IPS DF 4.7 (cell line): ENCODE measurements at regions not wholly inside any gene's neighbourhood (a gene's known extent, or its start where the extent isn't known, plus 50 kb on each side); places are given as distances from the start of the nearest gene placed in this dataset.
"Not testable (repeated sequence)": the region's sequence is repeated elsewhere in the genome, so short reads cannot be mapped to it uniquely, and the experiment has no call there.

Experiments used
- DNase-seq: peaks from one replicate; pipeline ENCODE4 v3.0.0-alpha.2; 2013; ENCODE audit warnings: low spot score; ENCODE audit errors: extremely low read depth

DNA sequence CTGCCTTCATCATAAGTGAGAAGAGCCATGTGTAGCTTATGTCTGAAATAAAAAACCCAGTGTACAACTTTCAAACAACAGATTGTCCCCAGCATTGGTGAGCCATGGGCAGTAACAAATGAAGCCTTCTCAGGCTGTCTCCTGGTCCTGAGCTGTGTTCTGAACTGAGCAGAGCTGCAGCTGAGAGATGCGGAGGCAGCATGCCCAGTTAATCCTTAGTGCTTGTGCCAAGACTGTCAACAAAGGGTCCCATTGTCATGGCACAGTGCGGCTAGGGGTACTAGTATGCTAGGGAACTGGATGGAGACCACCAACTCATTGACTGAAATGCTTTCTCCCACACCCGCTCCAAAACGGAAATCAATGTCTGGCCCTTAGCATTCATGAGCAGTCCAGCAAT, 154.3 kb downstream of the RMST start:
- DNase-seq = no peak

GRCh38 chr12:97628962-97629361, 166.4 kb downstream of the RMST start:
- no peak for DNase-seq

DNA sequence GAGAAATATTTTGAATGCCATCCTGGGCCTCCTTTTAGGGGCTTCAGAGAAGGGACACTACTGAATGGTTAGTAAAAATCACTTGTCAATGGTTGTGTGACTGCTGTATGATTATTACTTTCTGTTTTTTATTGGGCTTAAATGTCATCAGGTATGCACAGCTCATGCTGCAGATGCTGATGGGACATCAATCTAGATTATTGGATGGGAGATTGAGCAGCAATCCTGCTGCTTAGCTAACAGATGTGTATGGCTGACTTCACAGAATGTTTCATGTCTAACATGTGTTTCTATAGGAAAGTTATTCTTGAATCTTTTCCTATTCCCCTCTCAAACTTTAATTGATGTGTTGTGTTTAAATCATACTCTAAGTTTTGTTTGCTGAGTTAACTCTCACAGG, 166.8 kb downstream of the RMST start:
- no peak for DNase-seq

- no peak for DNase-seq
Observed at GRCh38 chr12:97630356-97630755, 167.8 kb downstream of the RMST start.

- DNase-seq = no peak
Observed at GRCh38 chr12:97630875-97631274, 168.3 kb downstream of the RMST start.

DNA sequence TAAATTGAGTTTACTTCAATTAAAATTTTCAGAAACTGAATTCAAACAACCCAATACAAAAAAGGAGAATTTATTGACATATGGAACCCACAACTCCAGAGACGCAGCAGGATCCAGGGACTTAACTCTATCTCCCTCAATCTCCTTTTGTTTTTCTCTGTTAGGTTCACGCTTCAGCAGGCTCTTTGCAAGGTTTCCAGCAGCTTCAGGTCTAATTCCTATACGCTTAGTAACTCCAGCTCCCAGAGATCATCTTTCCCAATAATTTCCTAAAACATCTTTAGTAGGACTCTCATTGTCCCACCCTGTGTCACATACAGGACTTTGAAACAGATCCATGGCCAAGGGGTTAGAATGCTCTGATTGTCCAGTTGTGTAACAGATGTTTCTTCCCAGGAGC, 175.2 kb downstream of the RMST start:
- no peak for DNase-seq

GRCh38 chr12:97638739-97639138, 176.1 kb downstream of the RMST start:
- no peak for DNase-seq

DNA sequence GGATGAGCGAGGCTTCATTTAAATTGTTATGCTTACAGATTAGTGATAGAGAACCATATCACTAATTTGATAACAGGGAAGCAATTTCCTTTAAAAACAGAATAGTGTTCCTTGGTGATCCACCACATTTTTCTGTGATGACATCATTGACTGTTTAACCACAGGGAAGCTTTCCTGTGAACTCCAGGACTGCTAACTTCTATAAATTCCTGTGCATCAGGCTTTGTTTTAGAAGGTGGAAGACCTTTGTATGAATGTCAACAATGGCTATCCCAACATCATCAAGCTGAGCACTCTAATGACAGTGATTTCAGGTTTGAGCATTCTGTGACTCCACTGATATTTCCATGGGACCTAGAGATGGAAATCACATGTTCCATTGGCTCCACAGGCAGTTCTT, 177.1 kb downstream of the RMST start:
- no peak for DNase-seq

DNA sequence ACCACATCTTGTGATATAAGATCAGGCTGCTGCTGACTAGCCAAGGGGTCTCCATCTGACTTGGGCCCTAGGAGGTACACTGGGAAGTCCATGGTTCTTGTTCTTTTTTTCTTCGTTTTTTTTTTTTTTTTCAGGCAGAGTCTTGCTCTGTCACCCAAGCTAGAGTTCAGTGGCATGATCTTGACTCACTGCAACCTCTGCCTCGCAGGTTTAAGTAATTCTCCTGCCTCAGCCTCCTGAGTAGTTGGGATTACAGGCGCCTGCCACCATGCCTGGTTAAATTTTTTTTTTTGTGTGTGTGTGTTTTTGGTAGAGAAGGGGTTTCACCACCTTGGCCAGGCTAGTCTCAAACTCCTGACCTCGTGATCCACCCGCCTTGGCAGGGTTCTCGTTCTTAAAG, 178.2 kb downstream of the RMST start:
- no peak for DNase-seq

GRCh38 chr12:97642911-97643310, 180.3 kb downstream of the RMST start:
- no peak for DNase-seq

DNA sequence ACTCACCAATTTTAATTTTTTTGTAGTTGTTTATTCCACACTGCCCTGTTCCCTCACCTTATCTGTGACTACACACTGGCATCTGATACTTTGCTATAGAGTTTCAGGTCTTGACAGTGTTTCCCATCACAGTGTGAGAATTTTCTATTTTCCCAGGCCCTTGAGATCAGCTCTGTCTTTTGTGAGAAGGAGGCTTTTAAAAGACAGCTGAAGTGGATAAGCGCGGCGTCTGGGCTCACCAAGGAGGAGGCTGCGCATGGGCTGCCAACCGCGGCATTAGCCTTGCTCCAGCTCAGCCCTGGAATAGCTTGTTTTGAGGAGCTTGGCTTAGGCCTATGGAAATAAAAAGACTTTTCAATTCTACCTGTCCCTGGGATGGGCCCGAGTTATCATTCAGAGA, 181.3 kb downstream of the RMST start:
- DNase-seq = no peak

DNA sequence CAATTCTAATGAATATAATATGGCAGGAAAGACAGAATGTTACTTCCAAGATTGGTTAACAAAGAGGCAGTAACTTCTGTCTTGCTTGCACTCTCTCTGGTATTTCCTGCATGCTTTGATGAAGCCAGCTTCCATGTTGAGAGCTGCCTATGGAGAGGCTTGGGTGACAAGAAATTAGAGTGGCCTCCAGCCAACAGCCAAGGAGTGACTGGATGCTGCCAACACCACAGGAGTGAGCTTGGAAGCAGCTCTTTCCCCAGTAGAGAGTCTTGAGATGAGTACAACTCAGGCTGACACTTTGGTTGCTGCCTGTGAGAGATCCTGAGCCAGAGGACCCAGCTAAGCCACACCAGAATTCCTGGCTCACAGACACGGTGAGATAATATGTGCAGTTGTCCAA, 183.1 kb downstream of the RMST start:
- no peak for DNase-seq

DNA sequence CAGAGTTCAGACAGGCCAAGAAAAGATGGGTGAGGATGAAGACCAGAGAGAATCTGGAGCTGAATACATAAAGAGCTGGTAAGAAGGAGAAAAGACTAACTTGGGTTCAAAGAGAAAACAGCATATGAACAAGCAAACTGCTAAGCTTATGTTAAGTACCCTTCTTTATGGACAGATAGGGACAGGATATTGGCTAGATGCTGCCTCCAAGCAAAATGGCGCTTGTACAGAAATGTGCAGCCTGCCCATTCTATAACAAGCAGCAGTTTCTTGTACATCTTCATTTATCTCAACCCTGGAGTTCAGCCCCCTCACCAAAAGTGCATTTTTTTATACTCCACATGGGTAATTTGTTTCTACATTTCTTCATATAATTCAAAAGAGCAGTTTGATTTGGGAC, 184.5 kb downstream of the RMST start:
- DNase-seq = no peak

DNA sequence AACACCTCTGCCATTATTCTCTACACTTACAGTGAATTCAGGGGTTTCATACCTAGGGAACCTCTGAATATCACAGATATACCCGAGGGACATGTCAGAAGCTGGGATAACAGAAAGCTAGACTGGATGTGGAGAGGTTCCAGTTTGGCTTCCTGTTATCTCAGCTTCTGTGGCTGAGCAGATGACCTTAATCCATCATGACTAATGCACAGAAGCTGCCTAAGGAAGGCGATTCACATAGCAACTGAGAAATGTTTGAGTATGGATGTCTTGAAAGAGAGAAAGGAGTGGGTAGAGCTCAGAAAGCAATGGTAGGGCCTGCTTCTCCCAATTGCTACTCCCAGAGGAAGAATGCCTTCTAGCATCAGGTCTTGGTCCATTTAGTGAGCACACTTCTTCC, 187.6 kb downstream of the RMST start:
- no peak for DNase-seq

GRCh38 chr12:97656548-97656947, 193.9 kb downstream of the RMST start:
- not testable (repeated sequence) for DNase-seq

- DNase-seq = no peak
Observed at GRCh38 chr12:97659117-97659880, 196.7 kb downstream of the RMST start.

- DNase-seq = no peak
Observed at GRCh38 chr12:97666263-97666662, 203.7 kb downstream of the RMST start.

DNA sequence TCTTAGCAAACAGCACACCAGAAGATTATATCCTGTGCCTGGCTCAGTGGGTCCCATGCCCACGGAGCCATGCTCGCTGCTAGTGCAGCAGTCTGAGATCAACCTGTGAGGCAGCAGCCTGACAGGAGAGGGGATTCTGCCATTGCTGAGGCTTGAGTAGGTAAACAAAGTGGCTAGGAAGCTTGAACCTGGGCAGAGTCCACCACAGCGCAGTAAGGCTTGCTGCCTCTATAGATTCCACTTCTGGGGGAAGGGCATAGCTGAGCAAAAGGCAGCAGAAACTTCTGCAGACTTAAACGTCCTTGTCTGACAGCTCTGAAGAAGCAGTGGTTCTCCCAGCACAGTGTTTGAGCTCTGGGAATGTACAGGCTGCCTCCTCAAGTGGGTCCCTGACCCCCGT, 210.3 kb downstream of the RMST start:
- DNase-seq = no peak

DNA sequence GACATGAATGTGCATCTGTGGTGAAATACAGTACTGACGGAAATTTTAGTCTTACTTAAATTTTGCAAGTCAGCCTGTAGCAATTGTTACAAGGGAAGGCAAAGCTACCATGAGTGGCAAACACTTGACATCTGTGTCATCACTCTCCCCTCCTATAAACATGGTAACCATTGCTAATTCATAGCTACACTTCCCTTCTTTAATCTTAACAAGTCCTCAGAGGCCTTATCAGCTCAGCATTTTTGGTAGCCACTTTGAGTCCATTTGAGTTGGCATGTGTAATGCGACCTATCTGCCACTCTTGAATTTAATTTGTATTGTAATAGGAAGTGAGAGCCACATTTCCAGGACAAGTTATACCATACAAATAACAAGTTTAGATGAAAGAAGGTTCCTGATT, 218.1 kb downstream of the RMST start:
- DNase-seq = no peak

DNA sequence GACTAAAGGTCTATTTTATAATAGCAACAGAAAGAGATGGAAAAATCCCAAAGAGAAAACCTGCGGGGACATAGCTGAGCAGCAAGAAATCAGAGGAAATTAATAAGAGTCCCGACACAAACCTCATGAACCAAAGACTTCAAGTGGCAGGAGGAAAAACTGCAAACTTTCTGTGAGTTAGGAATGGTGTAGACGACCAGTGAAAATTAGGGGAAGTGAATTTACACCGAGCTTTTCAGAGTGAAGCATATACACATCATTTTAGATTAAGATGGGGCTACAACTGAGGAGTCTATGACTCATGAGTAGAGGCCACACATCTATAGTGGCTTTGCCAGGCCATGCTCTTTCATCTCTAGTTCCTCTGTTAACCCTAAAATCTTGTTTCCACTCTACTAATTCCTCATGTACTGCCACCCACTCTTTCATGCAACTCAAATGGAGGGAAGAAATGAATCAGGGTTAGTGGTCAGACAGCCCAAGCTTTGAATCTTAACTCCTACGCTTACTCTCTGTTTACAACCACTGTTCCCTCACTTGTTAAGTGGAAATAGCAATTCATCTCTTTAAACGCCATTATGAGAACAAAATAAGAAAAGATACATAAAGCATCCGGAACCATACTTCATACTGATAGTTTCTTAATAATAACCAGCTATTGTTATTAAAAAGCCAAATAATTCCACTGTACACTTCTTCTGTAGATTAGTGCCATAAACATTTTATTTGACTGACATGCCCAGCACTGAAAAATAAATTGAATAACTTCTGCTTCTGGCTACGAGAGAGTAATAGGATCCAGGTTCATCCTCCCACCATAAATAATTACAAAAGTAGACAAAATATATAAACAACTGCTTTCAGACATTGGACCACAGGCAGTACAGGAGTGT, 219.3 kb downstream of the RMST start:
- no peak for DNase-seq

GRCh38 chr12:97685360-97685759, 222.8 kb downstream of the RMST start:
- DNase-seq = no peak

- no peak for DNase-seq
Observed at GRCh38 chr12:97701901-97702300, 239.3 kb downstream of the RMST start.

GRCh38 chr12:97711392-97711791, 248.8 kb downstream of the RMST start:
- DNase-seq = no peak
